ENCODE measurements at regions not wholly inside any gene's neighbourhood (a gene's known extent, or its start where the extent isn't known, plus 50 kb on each side); places are given as distances from the start of the nearest gene placed in this dataset.

GRCh38 chr4:65096630-65097029, 573.7 kb downstream of the EPHA5 start:
- TF ChIP-seq CEBPB (IDR thresholded peaks at IDR 0.05; ENCODE audit: low read depth, low read length) (no peak), CTCF (conservative IDR thresholded peaks at IDR 0.05; ENCODE audit: low read depth, low read length) (no peak), ELK1 (IDR thresholded peaks at IDR 0.05; ENCODE audit: borderline replicate concordance, low read depth, low read length) (no peak), BHLHE40 (IDR thresholded peaks at IDR 0.05; ENCODE audit: low read depth, low read length) (no peak), POLR2A (IDR thresholded peaks at IDR 0.05; ENCODE audit: low read depth, low read length) (no peak)

Measured in IMR-90 (cell line).